ENCODE measurements at regions not wholly inside any gene's neighbourhood (a gene's known extent, or its start where the extent isn't known, plus 50 kb on each side); places are given as distances from the start of the nearest gene placed in this dataset.

- DNase-seq: no peak
- Histone ChIP-seq H3K18ac (ENCODE audit: low read length) (no peak overlapping the region), H3K79me2 (ENCODE audit: control insufficient read depth, insufficient read depth, low read length, poor library complexity) (no peaks in the 10 kb centered on the region), H3K23ac (ENCODE audit: low read length) (no peak overlapping the region), H3K79me1 (ENCODE audit: low read length) (no peaks in the 10 kb centered on the region), H3K4ac (ENCODE audit: low read depth, low read length) (no peak overlapping the region), H3K9me3 (ENCODE audit: insufficient read depth, low read depth, low read length) (no peaks in the 10 kb centered on the region), H4K12ac (ENCODE audit: low read depth, low read length) (no peak overlapping the region), H3K27me3 (ENCODE audit: insufficient read depth, low read length) (no peaks in the 10 kb centered on the region), H4K91ac (ENCODE audit: low read depth, low read length) (no peak overlapping the region), H3K4me2 (ENCODE audit: low read length) (no peak overlapping the region), H3K4me1 (ENCODE audit: control insufficient read depth in 1 of 2, insufficient read depth in 2 of 2, low read length in 2 of 2) (no peaks in the 10 kb centered on the region), H2AFZ (ENCODE audit: insufficient read depth, low read length, poor library complexity) (no peak overlapping the region), H4K8ac (ENCODE audit: low read depth, low read length) (no peak overlapping the region), H2BK120ac (ENCODE audit: insufficient read depth, low read length, poor library complexity) (no peak overlapping the region), H3K27ac (ENCODE audit: low read depth, low read length) (no peak overlapping the region), H3K9ac (ENCODE audit: low read length) (no peak overlapping the region), H2AK5ac (ENCODE audit: low read length) (no peak overlapping the region), H2BK5ac (ENCODE audit: low read depth, low read length, poor library complexity) (no peak overlapping the region), H2BK12ac (ENCODE audit: low read length) (no peak overlapping the region), H3K14ac (ENCODE audit: low read length) (no peak overlapping the region), H3K4me3 (ENCODE audit: low read depth, low read length) (no peak overlapping the region), H3K36me3 (ENCODE audit: control insufficient read depth in 1 of 2, insufficient read depth in 2 of 2, low read length in 2 of 2) (no peaks in the 10 kb centered on the region)
- WGBS (ENCODE audit: extremely low coverage, insufficient coverage, insufficient read length): no CpG with 5 or more reads among the region's 1 CpG
Observed at GRCh38 chr6:101118136-101118396, 236.9 kb upstream of the ASCC3 start.

DNA sequence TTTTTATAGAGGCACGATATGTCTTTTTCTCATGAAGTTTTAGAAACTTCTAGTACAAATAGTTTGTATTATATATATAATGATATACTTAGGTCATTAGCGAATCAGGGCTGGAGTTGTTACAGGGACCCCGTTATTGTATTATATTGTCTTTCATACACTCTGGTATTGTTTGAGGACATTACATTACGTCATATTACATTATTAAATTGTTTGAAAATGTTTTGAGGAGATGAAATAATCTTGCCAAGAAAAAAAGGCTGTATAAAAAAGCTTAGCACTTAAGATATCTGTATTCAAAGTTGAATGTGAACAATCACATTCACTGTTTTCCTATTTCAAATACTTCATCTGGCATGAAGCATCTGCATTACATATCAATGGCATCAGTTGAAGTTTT lies 239.6 kb upstream of the ASCC3 start:
- no peak overlapping the region for H2BK120ac ChIP-seq (ENCODE audit: insufficient read depth, low read length, poor library complexity)
- no peak overlapping the region for H3K4me3 ChIP-seq (ENCODE audit: low read depth, low read length)
- no peak overlapping the region for H2BK12ac ChIP-seq (ENCODE audit: low read length)
- no peak overlapping the region for H2AK5ac ChIP-seq (ENCODE audit: low read length)
- no peaks in the 10 kb centered on the region for H3K4me1 ChIP-seq (ENCODE audit: control insufficient read depth in 1 of 2, insufficient read depth in 2 of 2, low read length in 2 of 2)
- no peaks in the 10 kb centered on the region for H3K27me3 ChIP-seq (ENCODE audit: insufficient read depth, low read length)
- no peak overlapping the region for H2AFZ ChIP-seq (ENCODE audit: insufficient read depth, low read length, poor library complexity)
- H3K18ac ChIP-seq (ENCODE audit: low read length): no peak overlapping the region
- no peak overlapping the region for H4K8ac ChIP-seq (ENCODE audit: low read depth, low read length)
- no peak overlapping the region for H3K14ac ChIP-seq (ENCODE audit: low read length)
- no peak overlapping the region for H4K91ac ChIP-seq (ENCODE audit: low read depth, low read length)
- H4K12ac ChIP-seq (ENCODE audit: low read depth, low read length): no peak overlapping the region
- no peak overlapping the region for H3K27ac ChIP-seq (ENCODE audit: low read depth, low read length)
- H3K36me3 ChIP-seq (ENCODE audit: control insufficient read depth in 1 of 2, insufficient read depth in 2 of 2, low read length in 2 of 2): no peaks in the 10 kb centered on the region
- no peak overlapping the region for H3K4me2 ChIP-seq (ENCODE audit: low read length)
- H3K9ac ChIP-seq (ENCODE audit: low read length): no peak overlapping the region
- no peaks in the 10 kb centered on the region for H3K79me1 ChIP-seq (ENCODE audit: low read length)
- no peak overlapping the region for H3K4ac ChIP-seq (ENCODE audit: low read depth, low read length)
- no peak for DNase-seq
- H3K23ac ChIP-seq (ENCODE audit: low read length): no peak overlapping the region
- H2BK5ac ChIP-seq (ENCODE audit: low read depth, low read length, poor library complexity): no peak overlapping the region
- H3K9me3 ChIP-seq (ENCODE audit: insufficient read depth, low read depth, low read length): no peaks in the 10 kb centered on the region
- WGBS (ENCODE audit: extremely low coverage, insufficient coverage, insufficient read length): no CpG with 5 or more reads among the region's 4 CpGs
- H3K79me2 ChIP-seq (ENCODE audit: control insufficient read depth, insufficient read depth, low read length, poor library complexity): no peaks in the 10 kb centered on the region

GRCh38 chr6:101125380-101125971 lies 244.3 kb upstream of the ASCC3 start:
- Histone ChIP-seq H4K12ac (ENCODE audit: low read depth, low read length) (no peak overlapping the region), H3K79me2 (ENCODE audit: control insufficient read depth, insufficient read depth, low read length, poor library complexity) (no peaks in the 10 kb centered on the region), H3K9me3 (ENCODE audit: insufficient read depth, low read depth, low read length) (no peaks in the 10 kb centered on the region), H3K4me3 (ENCODE audit: low read depth, low read length) (no peak overlapping the region), H3K36me3 (ENCODE audit: control insufficient read depth in 1 of 2, insufficient read depth in 2 of 2, low read length in 2 of 2) (no peaks in the 10 kb centered on the region), H3K79me1 (ENCODE audit: low read length) (no peaks in the 10 kb centered on the region), H3K9ac (ENCODE audit: low read length) (no peak overlapping the region), H2BK5ac (ENCODE audit: low read depth, low read length, poor library complexity) (no peak overlapping the region), H2AFZ (ENCODE audit: insufficient read depth, low read length, poor library complexity) (no peak overlapping the region), H3K4me2 (ENCODE audit: low read length) (no peak overlapping the region), H4K91ac (ENCODE audit: low read depth, low read length) (no peak overlapping the region), H3K4me1 (ENCODE audit: control insufficient read depth in 1 of 2, insufficient read depth in 2 of 2, low read length in 2 of 2) (no peaks in the 10 kb centered on the region), H3K27me3 (ENCODE audit: insufficient read depth, low read length) (no peaks in the 10 kb centered on the region), H2BK120ac (ENCODE audit: insufficient read depth, low read length, poor library complexity) (no peak overlapping the region), H3K14ac (ENCODE audit: low read length) (no peak overlapping the region), H3K4ac (ENCODE audit: low read depth, low read length) (no peak overlapping the region), H3K18ac (ENCODE audit: low read length) (no peak overlapping the region), H2AK5ac (ENCODE audit: low read length) (no peak overlapping the region), H3K23ac (ENCODE audit: low read length) (no peak overlapping the region), H3K27ac (ENCODE audit: low read depth, low read length) (no peak overlapping the region), H4K8ac (ENCODE audit: low read depth, low read length) (no peak overlapping the region), H2BK12ac (ENCODE audit: low read length) (no peak overlapping the region)
- no CpG with 5 or more reads among the region's 3 CpGs for WGBS (ENCODE audit: extremely low coverage, insufficient coverage, insufficient read length)
- DNase-seq: no peak

DNA sequence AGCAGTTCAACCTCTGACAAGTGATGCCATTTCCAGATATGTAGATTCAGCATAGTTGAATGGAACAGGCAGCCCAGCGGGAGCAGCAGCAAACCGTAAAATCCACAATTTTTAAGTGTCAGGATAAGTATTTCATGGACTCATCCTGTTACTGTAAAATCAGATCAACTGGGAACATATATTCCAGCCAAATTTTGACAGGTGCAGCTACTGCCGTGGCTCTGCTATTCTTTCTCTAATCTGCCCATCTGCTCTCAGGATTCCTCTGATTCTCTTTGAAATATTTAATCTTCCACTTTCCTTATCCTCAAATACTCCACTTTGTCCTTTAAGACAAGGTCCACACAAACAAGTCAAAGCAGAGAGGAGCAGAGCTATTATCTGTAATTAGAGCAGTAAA lies 245.4 kb upstream of the ASCC3 start:
- H3K23ac ChIP-seq (ENCODE audit: low read length): no peak overlapping the region
- no peak overlapping the region for H3K4me2 ChIP-seq (ENCODE audit: low read length)
- H3K36me3 ChIP-seq (ENCODE audit: control insufficient read depth in 1 of 2, insufficient read depth in 2 of 2, low read length in 2 of 2): no peaks in the 10 kb centered on the region
- H3K79me1 ChIP-seq (ENCODE audit: low read length): no peaks in the 10 kb centered on the region
- no CpG with 5 or more reads among the region's 3 CpGs for WGBS (ENCODE audit: extremely low coverage, insufficient coverage, insufficient read length)
- no peak overlapping the region for H2BK12ac ChIP-seq (ENCODE audit: low read length)
- H2AFZ ChIP-seq (ENCODE audit: insufficient read depth, low read length, poor library complexity): no peak overlapping the region
- no peak overlapping the region for H2AK5ac ChIP-seq (ENCODE audit: low read length)
- H3K4me1 ChIP-seq (ENCODE audit: control insufficient read depth in 1 of 2, insufficient read depth in 2 of 2, low read length in 2 of 2): no peaks in the 10 kb centered on the region
- no peak overlapping the region for H3K9ac ChIP-seq (ENCODE audit: low read length)
- no peaks in the 10 kb centered on the region for H3K9me3 ChIP-seq (ENCODE audit: insufficient read depth, low read depth, low read length)
- H3K27me3 ChIP-seq (ENCODE audit: insufficient read depth, low read length): no peaks in the 10 kb centered on the region
- H4K12ac ChIP-seq (ENCODE audit: low read depth, low read length): no peak overlapping the region
- no peak overlapping the region for H4K8ac ChIP-seq (ENCODE audit: low read depth, low read length)
- no peak overlapping the region for H3K14ac ChIP-seq (ENCODE audit: low read length)
- DNase-seq: no peak
- no peak overlapping the region for H4K91ac ChIP-seq (ENCODE audit: low read depth, low read length)
- no peak overlapping the region for H2BK5ac ChIP-seq (ENCODE audit: low read depth, low read length, poor library complexity)
- H3K18ac ChIP-seq (ENCODE audit: low read length): no peak overlapping the region
- no peak overlapping the region for H3K27ac ChIP-seq (ENCODE audit: low read depth, low read length)
- no peak overlapping the region for H3K4ac ChIP-seq (ENCODE audit: low read depth, low read length)
- no peaks in the 10 kb centered on the region for H3K79me2 ChIP-seq (ENCODE audit: control insufficient read depth, insufficient read depth, low read length, poor library complexity)
- no peak overlapping the region for H3K4me3 ChIP-seq (ENCODE audit: low read depth, low read length)
- no peak overlapping the region for H2BK120ac ChIP-seq (ENCODE audit: insufficient read depth, low read length, poor library complexity)

Data from trophoblast cell (in vitro differentiated cells and primary cell).